ENCODE measurements at regions not wholly inside any gene's neighbourhood (a gene's known extent, or its start where the extent isn't known, plus 50 kb on each side); places are given as distances from the start of the nearest gene placed in this dataset.

DNA sequence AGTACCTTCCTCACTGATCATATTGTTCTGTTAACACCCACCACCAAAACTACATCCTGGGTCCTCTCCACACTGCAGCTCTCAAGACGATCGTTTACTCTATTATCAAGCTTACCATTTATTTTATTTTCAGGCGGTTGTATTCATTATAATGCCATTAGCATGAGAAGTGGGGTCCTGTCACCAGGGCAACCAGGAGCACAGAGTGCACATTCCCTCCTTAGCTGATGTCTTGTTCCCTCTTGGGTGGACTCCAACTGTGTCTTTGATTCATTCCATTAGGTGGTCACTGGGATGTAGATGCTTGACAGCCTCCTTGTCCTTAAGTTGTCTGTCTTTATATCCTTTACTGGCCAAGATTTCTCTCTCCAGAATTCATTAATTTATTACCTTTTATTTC is 965.9 kb upstream of the EEF2KMT start:
- no peak for DNase-seq (ENCODE audit: low spot score)

DNA sequence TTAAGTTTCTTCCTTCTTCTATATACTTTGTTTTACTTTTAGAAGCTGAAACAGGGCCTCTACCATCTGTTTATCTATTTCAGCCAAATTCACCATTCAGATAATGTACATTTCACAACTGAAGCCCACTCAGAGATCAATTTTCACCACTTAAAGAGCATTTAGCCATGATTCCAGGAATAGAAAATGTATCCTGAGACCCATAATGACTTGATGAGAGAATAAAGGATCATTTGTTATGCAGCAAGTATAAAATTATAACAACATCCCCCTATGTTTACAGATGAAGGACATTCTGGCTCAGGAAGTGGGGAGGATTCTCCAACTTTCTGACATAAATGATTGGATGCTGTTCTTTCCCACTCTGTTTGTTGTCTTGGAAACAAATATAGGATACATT is 962.1 kb upstream of the EEF2KMT start:
- DNase-seq (ENCODE audit: low spot score), result no peak

GRCh38 chr16:6057821-6058220 is 960.2 kb upstream of the EEF2KMT start:
- DNase-seq (ENCODE audit: low spot score), result no peak

GRCh38 chr16:6048017-6048416 is 950.4 kb upstream of the EEF2KMT start:
- no peak for DNase-seq (ENCODE audit: low spot score)

DNA sequence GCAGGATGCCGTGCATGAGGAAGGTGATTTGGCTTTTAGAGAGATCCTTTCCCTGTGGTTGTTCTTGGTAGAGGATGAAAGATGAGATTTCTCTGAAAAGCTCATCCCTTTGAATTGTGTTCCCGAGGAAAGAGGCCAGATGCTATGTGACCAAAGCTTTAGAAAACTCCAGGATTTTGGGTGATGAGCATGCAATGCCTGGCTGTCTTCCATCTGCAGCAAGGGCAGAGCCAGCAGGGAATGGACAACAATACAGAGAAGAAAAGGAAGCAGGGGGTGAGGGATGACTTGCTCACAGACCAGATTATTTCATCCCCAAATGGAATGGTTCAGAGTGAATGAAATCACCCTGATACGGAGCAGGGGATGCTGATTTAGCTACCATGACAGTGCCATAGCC is 949.7 kb upstream of the EEF2KMT start:
- no peak for DNase-seq (ENCODE audit: low spot score)

DNA sequence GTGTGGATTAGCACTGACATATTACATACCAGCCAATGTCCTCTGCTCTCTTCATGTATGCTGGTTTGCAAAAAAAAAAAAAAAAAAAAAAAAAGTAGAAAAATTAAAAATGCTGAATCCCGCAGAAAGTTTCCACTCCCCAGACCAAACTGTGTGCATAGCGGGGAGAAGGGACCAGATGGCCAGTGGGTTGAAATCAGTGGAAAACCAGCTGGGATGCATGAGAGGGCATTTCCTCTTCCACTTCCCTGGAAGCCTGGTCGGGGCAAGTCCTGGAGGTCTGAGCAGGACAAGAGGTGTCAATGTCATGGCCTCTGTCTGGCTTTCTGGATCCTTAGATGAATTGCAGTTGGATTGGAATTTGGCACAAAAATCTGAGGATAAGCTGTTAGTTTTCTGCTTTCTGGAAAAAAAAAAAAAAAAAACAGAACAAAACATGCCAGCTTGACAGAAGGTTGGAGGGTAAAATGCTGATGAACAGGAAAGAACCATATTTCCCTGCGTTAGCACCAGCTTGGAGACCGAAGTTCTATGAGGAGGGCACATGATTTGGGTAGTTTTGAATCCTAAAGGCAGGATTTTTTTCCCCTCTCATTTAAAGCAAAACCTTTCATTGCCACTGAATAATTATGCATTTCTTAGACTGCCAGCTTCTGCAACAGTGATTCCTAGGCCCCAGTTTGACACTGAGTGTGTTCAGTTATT is 941.5 kb upstream of the EEF2KMT start:
- DNase-seq (ENCODE audit: low spot score), result no peak

GRCh38 chr16:6035161-6035560 is 937.6 kb upstream of the EEF2KMT start:
- DNase-seq (ENCODE audit: low spot score), result no peak

DNA sequence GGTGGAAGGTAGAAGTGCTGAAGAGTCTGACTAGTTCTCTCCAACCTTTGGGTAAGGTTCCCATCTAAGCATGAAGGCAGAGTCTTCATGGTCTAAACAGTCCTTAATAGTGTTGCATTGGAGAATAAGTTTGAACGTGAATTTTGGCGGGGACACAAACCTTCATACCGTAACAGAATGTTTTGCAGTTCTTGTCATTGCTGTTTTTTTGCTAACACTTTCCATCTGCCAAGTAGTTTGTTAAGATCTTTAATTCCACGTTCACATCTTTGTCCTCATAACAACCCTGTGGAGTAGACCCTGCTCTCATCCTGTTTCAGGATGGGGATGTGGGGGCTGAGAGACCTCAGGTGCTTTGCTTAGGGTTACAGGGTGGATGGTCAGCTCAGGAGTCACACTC is 936.9 kb upstream of the EEF2KMT start:
- DNase-seq (ENCODE audit: low spot score), result no peak

GRCh38 chr16:6032438-6032837 is 934.8 kb upstream of the EEF2KMT start:
- DNase-seq (ENCODE audit: low spot score), result no peak

DNA sequence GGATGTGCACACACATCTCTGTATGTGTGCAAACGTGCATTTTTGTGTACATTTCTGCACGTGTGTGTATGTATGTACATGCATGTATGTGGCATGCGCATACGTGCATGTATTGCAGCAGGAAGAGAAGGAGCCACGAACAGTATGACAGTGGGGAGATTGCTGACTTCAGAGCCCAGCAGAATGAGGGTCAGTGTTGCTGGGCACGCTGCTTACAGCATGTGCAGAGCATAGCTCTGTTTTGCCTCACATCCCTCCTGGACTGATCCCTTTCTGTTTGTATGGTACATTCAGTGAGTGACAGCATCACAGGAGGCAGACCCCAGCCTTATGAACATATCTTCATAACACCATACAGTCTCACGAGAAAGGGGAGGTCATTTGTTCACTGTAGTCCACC is 934.0 kb upstream of the EEF2KMT start:
- no peak for DNase-seq (ENCODE audit: low spot score)

GRCh38 chr16:6031102-6031501 is 933.5 kb upstream of the EEF2KMT start:
- no peak for DNase-seq (ENCODE audit: low spot score)

GRCh38 chr16:6027733-6028132 is 930.1 kb upstream of the EEF2KMT start:
- no peak for DNase-seq (ENCODE audit: low spot score)

- no peak for DNase-seq (ENCODE audit: low spot score)
Observed at GRCh38 chr16:6023449-6023848, 925.9 kb upstream of the EEF2KMT start.

- DNase-seq (ENCODE audit: low spot score), result no peak
Observed at GRCh38 chr16:6021276-6021943, 923.8 kb upstream of the EEF2KMT start.

- DNase-seq (ENCODE audit: low spot score), result no peak
Observed at GRCh38 chr16:6020162-6020985, 922.8 kb upstream of the EEF2KMT start.

- DNase-seq (ENCODE audit: low spot score), result no peak
Observed at GRCh38 chr16:6019490-6019991, 921.9 kb upstream of the EEF2KMT start.

DNA sequence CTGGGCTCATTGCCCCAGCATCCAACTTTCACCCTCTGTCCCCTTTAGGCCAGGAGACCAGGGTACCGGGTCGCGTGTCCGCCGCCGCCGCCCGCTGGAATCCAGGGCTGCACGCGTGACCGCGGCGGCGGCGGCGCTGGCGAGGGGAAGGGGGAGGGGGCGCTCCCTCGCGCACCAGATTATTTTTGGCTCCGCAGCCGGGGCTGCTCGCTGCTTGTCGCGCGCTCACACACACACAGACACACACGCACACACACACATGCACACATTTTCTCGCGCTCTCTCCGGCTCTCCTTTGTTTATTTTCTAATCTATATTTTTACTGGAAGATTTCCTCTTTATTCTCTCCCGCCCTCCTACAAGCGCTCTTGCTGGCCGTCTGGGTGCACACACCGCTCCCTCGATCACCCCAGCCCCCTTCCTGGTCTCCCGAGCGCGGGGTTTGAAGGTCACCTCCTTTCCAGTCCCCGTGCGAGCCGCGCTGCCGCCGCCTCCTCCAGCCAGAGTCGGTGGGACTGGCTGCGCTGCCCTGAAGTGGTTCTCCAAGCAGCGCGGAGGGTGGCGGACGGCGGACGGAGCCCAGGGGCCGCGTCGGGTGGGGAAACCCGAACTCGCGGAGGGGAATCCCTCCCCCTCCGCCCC is 921.4 kb upstream of the EEF2KMT start:
- no peak for DNase-seq (ENCODE audit: low spot score)

GRCh38 chr16:6016530-6017184 is 919.1 kb upstream of the EEF2KMT start:
- no peak for DNase-seq (ENCODE audit: low spot score)

DNA sequence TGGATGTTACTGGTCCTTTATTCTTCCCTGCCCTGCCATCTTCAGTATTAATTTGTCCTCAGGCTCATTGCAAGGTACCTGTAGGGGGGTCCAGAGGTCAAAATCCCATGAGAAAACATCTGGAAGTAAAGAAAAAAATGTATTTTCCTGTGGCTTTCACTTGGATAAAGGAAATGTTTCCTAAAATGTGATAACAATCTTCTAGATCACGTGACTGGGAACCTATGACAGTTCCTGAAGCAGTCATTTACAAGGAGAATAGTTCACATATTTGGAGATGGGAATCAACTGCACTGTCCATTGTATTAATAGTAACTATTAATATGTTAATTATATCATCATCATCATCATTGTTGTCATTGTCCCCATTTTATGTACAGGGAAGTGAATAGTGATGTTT is 915.1 kb upstream of the EEF2KMT start:
- no peak for DNase-seq (ENCODE audit: low spot score)

DNA sequence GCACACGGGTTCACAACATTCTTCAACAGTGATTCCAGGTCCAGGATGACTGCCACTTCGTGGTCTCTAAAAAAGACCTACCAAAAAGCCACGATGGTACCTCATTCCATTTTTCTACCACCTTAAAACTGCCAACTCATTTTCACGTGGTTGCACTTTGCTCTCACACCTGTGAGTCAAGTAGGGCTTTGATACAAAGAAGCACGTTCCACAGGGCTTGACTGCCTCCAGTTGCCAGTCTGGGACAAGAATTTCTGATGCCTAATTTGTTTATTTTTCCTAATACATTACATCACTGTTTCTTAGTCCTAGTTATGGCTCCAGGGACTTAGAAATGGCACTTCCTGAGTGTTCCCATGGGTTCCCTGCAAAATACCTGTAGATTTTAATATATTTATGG is 911.6 kb upstream of the EEF2KMT start:
- no peak for DNase-seq (ENCODE audit: low spot score)

DNA sequence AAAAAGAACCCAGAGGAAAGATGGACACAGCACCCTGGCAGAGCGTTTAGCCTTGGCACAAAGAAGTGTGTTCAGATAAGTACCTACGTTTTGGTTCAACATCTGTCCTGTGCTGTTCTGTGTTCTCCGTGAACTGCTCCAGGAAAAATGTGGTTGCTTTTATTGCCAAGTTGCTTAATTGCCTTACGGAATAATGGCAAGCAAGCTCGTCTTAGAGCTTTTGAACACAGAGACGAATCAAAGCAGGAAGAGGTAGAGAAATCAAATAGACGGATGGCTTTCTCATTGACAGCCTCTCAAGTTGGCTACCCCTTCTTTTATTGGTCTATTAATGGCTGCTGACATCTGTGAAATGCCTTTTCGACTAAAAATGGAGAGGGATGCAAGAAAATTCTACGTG is 911.1 kb upstream of the EEF2KMT start:
- no peak for DNase-seq (ENCODE audit: low spot score)

- no peak for DNase-seq (ENCODE audit: low spot score)
Observed at GRCh38 chr16:5993356-5993755, 895.8 kb upstream of the EEF2KMT start.

Data from Ammon's horn (tissue), 1 donor.